Gastrocnemius medialis (tissue), 4 donors: ENCODE measurements at regions not wholly inside any gene's neighbourhood (a gene's known extent, or its start where the extent isn't known, plus 50 kb on each side); places are given as distances from the start of the nearest gene placed in this dataset.

Experiments
- POLR2A ChIP-seq, 2 donors: fragments of 450-650 bp; IDR thresholded peaks; one replicate each; pipeline ENCODE4 v1.6.1; 2017; ENCODE audit warnings: antibody characterized with exemption in 2 of 2, mild to moderate bottlenecking in 2 of 2, moderate library complexity in 2 of 2
- TF ChIP-seq, protein P1 (sequence below), 5 experiments: fragments of 450-650 bp in 3 of 5; fragments of 200-600 bp in 2 of 5; sonication (generic) in 2 of 5; IDR thresholded peaks in 4 of 5; conservative IDR thresholded peaks in 1 of 5; 1 replicate in 4 of 5; 2 replicates in 1 of 5; pipeline ENCODE4 v1.5.1; 2016 to 2019; ENCODE audit warnings: antibody characterized with exemption in 5 of 5, mild to moderate bottlenecking in 3 of 5, moderate library complexity in 3 of 5

DNA sequence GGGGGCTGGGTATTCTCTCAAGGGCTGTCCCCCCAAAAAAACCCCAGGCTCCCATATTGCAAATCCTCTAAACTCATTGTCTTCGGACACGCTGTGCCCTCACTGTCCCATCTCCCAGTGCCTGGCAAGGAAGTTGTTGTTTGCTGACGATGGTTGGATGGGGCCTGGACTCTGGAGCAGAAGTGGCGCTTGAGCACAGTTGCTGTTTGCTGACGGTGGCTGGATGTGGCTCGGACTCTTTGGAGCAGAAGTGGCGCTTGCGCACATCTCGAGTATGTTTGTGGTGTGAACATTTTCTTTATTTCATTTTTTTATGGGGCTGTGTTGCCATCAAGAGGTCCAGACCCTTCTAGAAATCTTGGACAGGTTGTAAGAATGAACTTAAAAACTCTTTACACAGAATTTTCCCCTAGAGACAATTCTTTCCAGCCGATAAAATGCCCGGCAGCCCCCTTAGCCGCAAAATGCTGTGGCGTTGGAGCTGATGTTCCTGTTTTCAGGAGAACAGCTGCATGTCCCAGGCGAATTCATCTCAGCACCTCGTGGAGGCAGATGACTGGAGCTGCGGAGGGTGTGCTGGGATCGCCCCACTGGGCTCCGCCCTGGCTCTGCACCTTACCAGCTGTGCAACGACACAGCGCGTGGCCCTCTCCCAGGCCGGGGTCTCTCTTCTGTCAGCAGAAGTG is 1167.4 kb downstream of the BRD1 start:
- TF ChIP-seq, protein P1, sequence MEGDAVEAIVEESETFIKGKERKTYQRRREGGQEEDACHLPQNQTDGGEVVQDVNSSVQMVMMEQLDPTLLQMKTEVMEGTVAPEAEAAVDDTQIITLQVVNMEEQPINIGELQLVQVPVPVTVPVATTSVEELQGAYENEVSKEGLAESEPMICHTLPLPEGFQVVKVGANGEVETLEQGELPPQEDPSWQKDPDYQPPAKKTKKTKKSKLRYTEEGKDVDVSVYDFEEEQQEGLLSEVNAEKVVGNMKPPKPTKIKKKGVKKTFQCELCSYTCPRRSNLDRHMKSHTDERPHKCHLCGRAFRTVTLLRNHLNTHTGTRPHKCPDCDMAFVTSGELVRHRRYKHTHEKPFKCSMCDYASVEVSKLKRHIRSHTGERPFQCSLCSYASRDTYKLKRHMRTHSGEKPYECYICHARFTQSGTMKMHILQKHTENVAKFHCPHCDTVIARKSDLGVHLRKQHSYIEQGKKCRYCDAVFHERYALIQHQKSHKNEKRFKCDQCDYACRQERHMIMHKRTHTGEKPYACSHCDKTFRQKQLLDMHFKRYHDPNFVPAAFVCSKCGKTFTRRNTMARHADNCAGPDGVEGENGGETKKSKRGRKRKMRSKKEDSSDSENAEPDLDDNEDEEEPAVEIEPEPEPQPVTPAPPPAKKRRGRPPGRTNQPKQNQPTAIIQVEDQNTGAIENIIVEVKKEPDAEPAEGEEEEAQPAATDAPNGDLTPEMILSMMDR (IDR thresholded peaks at IDR 0.05 in 4 of 5, conservative IDR thresholded peaks at IDR 0.05 in 1 of 5) = no peak
- no peak for TF ChIP-seq POLR2A (IDR thresholded peaks at IDR 0.05)
